ENCODE measurements at regions not wholly inside any gene's neighbourhood (a gene's known extent, or its start where the extent isn't known, plus 50 kb on each side); places are given as distances from the start of the nearest gene placed in this dataset.

- Histone ChIP-seq H3K4me3 (ENCODE audit: low read length in 3 of 3) (no peak overlapping the region), H3K9ac (ENCODE audit: low read length in 3 of 3) (no peak overlapping the region), H3K36me3 (ENCODE audit: control insufficient read depth in 2 of 3, insufficient read depth in 3 of 3, low read length in 3 of 3) (no peaks in the 10 kb centered on the region), H3K9me3 (ENCODE audit: control insufficient read depth in 2 of 3, insufficient read depth in 1 of 3, low read length in 3 of 3) (no peaks in the 10 kb centered on the region), H3K4me1 (ENCODE audit: control insufficient read depth in 2 of 3, insufficient read depth in 2 of 3, low read depth in 1 of 3, low read length in 3 of 3) (no peaks in the 10 kb centered on the region), H3K27ac (ENCODE audit: low read depth in 2 of 2, low read length in 2 of 2) (no peak overlapping the region), H3K27me3 (ENCODE audit: control insufficient read depth, insufficient read depth, low read length) (peaks cover 3% of the 10 kb centered on the region)
- no peak for FAIRE-seq
- TF ChIP-seq, protein P1, sequence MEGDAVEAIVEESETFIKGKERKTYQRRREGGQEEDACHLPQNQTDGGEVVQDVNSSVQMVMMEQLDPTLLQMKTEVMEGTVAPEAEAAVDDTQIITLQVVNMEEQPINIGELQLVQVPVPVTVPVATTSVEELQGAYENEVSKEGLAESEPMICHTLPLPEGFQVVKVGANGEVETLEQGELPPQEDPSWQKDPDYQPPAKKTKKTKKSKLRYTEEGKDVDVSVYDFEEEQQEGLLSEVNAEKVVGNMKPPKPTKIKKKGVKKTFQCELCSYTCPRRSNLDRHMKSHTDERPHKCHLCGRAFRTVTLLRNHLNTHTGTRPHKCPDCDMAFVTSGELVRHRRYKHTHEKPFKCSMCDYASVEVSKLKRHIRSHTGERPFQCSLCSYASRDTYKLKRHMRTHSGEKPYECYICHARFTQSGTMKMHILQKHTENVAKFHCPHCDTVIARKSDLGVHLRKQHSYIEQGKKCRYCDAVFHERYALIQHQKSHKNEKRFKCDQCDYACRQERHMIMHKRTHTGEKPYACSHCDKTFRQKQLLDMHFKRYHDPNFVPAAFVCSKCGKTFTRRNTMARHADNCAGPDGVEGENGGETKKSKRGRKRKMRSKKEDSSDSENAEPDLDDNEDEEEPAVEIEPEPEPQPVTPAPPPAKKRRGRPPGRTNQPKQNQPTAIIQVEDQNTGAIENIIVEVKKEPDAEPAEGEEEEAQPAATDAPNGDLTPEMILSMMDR (IDR thresholded peaks at IDR 0.05; ENCODE audit: borderline replicate concordance, extremely low read depth, insufficient read depth) = no peak
- no peak for DNase-seq
- intact Hi-C loops (cut with DNase I) = no loop called here
These were observed 432.8 kb upstream of the B3GAT1 start for GRCh38 chr11:134844838-134845237.

DNA sequence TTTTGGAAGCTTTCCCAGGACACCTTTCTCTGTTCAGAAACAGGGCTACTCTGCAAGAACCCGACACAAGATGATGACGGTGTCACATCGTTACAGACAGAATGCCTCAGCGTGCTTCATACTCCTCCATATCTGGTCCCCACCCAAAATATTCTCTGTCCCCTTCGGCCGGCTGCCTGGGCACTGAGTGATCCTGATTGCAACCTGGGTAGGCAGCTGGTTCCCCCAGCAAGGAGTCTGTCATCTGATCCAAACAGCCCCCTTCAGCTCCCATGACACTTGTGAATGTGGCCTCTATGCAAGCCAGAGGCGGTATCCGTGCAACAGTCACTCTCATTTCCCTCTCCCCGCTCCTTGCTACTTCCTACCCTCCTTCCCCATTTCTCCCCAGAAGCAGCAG is 431.7 kb upstream of the B3GAT1 start:
- intact Hi-C loops (cut with DNase I) = no loop called here
- H3K4me1 ChIP-seq (ENCODE audit: control insufficient read depth in 2 of 3, insufficient read depth in 2 of 3, low read depth in 1 of 3, low read length in 3 of 3) = no peaks in the 10 kb centered on the region
- H3K9ac ChIP-seq (ENCODE audit: low read length in 3 of 3) = no peak overlapping the region
- H3K36me3 ChIP-seq (ENCODE audit: control insufficient read depth in 2 of 3, insufficient read depth in 3 of 3, low read length in 3 of 3) = no peaks in the 10 kb centered on the region
- TF ChIP-seq, protein P1 (IDR thresholded peaks at IDR 0.05; ENCODE audit: borderline replicate concordance, extremely low read depth, insufficient read depth) = no peak
- H3K4me3 ChIP-seq (ENCODE audit: low read length in 3 of 3) = no peak overlapping the region
- H3K27ac ChIP-seq (ENCODE audit: low read depth in 2 of 2, low read length in 2 of 2) = no peak overlapping the region
- peaks cover 3% of the 10 kb centered on the region for H3K27me3 ChIP-seq (ENCODE audit: control insufficient read depth, insufficient read depth, low read length)
- no peak for DNase-seq
- no peak for FAIRE-seq
- H3K9me3 ChIP-seq (ENCODE audit: control insufficient read depth in 2 of 3, insufficient read depth in 1 of 3, low read length in 3 of 3) = no peaks in the 10 kb centered on the region

GRCh38 chr11:134843020-134843419 is 431.0 kb upstream of the B3GAT1 start:
- TF ChIP-seq, protein P1 (IDR thresholded peaks at IDR 0.05; ENCODE audit: borderline replicate concordance, extremely low read depth, insufficient read depth) = no peak
- FAIRE-seq (no peak), DNase-seq (no peak)
- no peak overlapping the region for H3K27ac ChIP-seq (ENCODE audit: low read depth in 2 of 2, low read length in 2 of 2)
- no peak overlapping the region for H3K4me3 ChIP-seq (ENCODE audit: low read length in 3 of 3)
- H3K9ac ChIP-seq (ENCODE audit: low read length in 3 of 3) = no peak overlapping the region
- no peaks in the 10 kb centered on the region for H3K4me1 ChIP-seq (ENCODE audit: control insufficient read depth in 2 of 3, insufficient read depth in 2 of 3, low read depth in 1 of 3, low read length in 3 of 3)
- no peaks in the 10 kb centered on the region for H3K9me3 ChIP-seq (ENCODE audit: control insufficient read depth in 2 of 3, insufficient read depth in 1 of 3, low read length in 3 of 3)
- no peaks in the 10 kb centered on the region for H3K36me3 ChIP-seq (ENCODE audit: control insufficient read depth in 2 of 3, insufficient read depth in 3 of 3, low read length in 3 of 3)
- intact Hi-C loops (cut with DNase I) = no loop called here
- H3K27me3 ChIP-seq (ENCODE audit: control insufficient read depth, insufficient read depth, low read length) = peaks cover 3% of the 10 kb centered on the region

- Histone ChIP-seq H3K27me3 (ENCODE audit: control insufficient read depth, insufficient read depth, low read length) (peaks cover 3% of the 10 kb centered on the region), H3K9me3 (ENCODE audit: control insufficient read depth in 2 of 3, insufficient read depth in 1 of 3, low read length in 3 of 3) (no peaks in the 10 kb centered on the region), H3K36me3 (ENCODE audit: control insufficient read depth in 2 of 3, insufficient read depth in 3 of 3, low read length in 3 of 3) (no peaks in the 10 kb centered on the region), H3K9ac (ENCODE audit: low read length in 3 of 3) (no peak overlapping the region), H3K27ac (ENCODE audit: low read depth in 2 of 2, low read length in 2 of 2) (no peak overlapping the region), H3K4me1 (ENCODE audit: control insufficient read depth in 2 of 3, insufficient read depth in 2 of 3, low read depth in 1 of 3, low read length in 3 of 3) (no peaks in the 10 kb centered on the region), H3K4me3 (ENCODE audit: low read length in 3 of 3) (no peak overlapping the region)
- FAIRE-seq = no peak
- intact Hi-C loops (cut with DNase I) = no loop called here
- TF ChIP-seq, protein P1 (IDR thresholded peaks at IDR 0.05; ENCODE audit: borderline replicate concordance, extremely low read depth, insufficient read depth) = no peak
- DNase-seq = no peak
These were observed 429.9 kb upstream of the B3GAT1 start for GRCh38 chr11:134841972-134842371.
